HG02852 (cell line): ENCODE measurements at regions not wholly inside any gene's neighbourhood (a gene's known extent, or its start where the extent isn't known, plus 50 kb on each side); places are given as distances from the start of the nearest gene placed in this dataset.
A peak's percentile ranks its signal among the peaks of the same experiment; 100 is the strongest.
"Not testable (repeated sequence)": the region's sequence is repeated elsewhere in the genome, so short reads cannot be mapped to it uniquely, and the experiment has no call there.

Source experiments
- ATAC-seq: cut with Tn5 transposase; IDR thresholded peaks from one replicate; pipeline ENCODE4 v1.9.1; 2021; ENCODE audit warnings: mild to moderate bottlenecking, moderate library complexity; ENCODE audit not compliant: unreplicated experiment

GRCh38 chr3:23701716-23702597 is 103.8 kb upstream of the UBE2E1 start:
- ATAC-seq, result no peak

GRCh38 chr3:23704298-23704697 is 101.5 kb upstream of the UBE2E1 start:
- ATAC-seq, result no peak

- ATAC-seq, result no peak
Observed at GRCh38 chr3:23706111-23706510, 99.6 kb upstream of the UBE2E1 start.

DNA sequence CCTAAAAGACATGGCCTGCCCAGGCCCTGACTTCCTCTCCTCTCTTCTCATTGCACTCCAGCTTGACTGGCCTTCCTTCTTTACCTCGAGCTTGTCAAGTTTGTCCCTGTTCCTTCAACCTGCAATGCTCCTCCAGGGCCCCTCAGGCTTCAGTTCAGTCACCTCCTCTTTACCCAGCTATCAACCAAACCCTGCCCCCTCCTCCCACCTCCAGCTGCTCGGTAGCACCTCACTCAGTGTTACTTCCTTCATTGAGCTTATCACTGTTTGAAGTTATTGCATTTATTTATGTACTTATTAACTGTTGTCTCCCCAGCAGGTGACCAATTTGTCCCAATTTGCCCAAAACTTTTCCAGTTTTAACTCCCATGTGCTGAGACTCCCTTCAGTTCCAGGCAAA is 95.8 kb upstream of the UBE2E1 start:
- no peak for ATAC-seq

GRCh38 chr3:23710555-23710954 is 95.2 kb upstream of the UBE2E1 start:
- ATAC-seq, result no peak

- peak; percentile 66 for ATAC-seq
Observed at GRCh38 chr3:23711916-23712494, 93.8 kb upstream of the UBE2E1 start.

GRCh38 chr3:23712656-23713559 is 92.8 kb upstream of the UBE2E1 start:
- ATAC-seq, result no peak

GRCh38 chr3:23713641-23714040 is 92.1 kb upstream of the UBE2E1 start:
- ATAC-seq, result no peak

- ATAC-seq, result no peak
Observed at GRCh38 chr3:23720059-23720458, 85.7 kb upstream of the UBE2E1 start.

DNA sequence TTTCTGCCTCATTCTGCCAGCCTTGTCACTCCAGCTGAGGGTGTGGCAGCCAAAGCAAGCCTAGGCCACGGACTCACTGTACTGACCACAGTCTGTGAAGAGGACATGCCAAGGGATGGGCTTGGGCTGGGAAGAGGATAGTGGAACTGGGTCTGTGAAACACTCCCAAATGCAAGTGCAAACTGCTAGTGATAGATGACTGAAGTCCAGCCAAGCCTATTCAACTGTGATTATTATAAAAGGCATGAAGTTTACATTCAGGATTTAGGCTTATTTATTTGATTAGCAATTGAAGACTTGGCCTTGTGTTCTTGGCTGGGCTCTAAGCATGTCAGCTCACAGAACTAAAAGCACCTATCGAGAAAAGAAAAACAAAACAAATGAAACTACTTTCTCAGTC is 84.9 kb upstream of the UBE2E1 start:
- no peak for ATAC-seq

DNA sequence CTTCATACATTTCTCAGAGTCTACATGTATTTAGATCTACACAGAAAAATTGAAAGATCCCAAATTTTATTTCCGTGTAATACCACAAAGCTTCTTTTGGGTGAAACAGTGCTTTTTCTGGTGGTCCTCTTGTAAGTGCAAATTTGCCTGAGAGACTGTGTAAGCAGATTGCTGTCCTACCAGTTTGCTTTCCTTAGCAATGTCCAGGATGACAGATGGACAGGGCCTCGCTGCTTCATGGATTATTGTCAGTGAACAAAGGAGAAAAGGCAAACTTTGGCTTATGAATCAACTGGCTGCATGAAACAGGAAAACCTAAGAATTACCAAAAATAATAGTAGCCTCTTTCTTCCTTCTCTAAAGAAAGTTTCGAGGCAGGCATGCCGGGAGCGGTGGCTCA is 82.6 kb upstream of the UBE2E1 start:
- ATAC-seq, result no peak

DNA sequence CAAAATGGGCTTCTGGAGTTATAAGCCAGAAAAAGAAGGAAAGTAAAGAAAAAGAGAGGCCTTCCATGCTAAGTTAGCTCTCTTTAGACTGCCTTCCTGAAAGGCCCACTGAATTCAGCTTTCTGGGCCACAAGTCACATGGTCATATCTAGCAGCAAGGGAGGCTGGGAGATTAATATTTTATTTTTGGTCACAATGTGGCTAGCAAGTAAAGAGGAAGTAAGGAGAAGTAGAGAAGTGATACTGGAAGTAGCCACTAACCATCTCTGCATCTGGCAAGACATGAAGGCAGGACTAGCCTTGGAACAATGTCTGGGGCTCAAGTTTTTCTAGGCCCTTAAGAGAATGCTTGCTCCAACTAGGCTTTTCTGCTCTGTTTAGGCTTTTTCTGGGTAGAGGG is 81.8 kb upstream of the UBE2E1 start:
- no peak for ATAC-seq

DNA sequence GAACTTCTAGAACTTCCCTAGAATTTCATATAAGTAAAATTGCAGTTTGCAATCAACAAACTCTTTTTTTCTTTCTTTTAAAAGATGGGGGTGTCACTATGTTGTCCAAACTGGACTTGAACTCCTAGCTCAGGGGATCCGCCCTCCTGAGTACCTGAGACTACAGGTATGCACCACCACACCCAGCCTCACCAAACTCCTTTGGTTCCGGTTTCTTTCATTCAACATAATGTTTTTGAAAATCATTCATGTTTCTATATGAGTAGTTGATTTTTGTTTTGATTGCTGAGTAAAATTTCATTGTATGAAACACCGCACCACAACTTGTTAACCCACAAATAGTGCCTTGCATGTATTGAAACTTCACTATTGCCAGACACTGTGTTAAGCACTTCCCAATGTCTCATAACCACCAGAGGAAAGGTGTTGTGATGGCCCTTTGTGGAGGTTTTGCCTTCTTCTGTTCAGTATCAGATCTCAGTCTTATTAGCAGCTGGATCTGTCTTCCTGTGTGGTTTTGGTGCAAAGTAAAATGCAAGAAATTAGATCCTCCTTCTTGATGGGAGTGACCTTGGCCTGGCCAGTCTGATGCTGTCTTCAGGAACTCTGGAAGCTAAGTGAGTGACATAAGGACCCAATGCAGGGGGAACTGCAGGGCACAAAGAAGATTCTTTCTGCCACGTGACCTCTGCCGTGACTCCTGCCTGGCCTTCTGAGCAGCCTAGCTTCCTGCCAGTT is 78.8 kb upstream of the UBE2E1 start:
- ATAC-seq, result peak; percentile 87

DNA sequence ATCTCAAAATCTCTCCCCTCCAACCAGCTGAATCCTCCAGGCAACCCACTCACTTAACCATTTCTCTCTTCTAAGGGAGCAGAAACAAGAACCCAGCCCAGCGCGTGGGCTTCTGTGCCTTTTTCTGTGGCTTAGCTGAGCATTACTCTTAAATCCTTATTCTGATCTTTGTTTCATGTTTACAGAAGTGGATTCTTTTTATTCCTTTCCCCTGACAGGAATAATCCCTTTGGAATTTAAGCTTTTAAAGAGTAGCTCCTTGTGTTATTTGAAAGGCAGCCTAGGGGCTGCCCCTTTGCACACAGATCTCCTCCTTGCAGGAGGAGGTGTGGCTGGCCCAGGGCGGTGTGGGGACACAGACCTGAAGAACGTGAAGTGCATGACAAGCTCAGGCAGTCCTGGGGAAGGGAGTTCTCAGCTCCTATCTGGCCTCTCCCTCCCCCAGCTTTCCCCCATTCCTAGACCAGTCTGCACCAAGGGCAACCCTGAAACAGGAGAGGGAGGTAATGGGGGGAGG is 77.1 kb upstream of the UBE2E1 start:
- ATAC-seq, result no peak

- not testable (repeated sequence) for ATAC-seq
Observed at GRCh38 chr3:23729362-23729761, 76.4 kb upstream of the UBE2E1 start.

DNA sequence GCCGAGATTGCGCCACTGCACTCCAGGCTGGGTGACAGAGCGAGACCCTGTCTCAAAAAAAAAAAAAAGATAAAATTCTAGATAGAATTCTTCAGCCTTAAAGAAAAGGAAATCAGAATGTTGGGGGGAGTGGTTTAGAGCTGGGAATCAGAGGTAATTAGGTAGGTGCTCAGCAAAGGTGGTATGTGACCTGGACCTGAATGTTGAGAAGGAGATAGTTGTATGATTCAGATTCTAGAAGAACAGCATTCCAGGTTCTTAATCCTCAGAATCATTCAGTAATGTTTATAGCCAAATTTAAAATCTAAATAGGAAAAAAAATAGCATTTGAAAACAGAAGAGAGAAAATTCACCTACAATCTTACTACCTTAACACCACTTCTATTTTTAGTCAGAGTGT is 71.3 kb upstream of the UBE2E1 start:
- no peak for ATAC-seq

GRCh38 chr3:23735062-23735461 is 70.7 kb upstream of the UBE2E1 start:
- no peak for ATAC-seq

DNA sequence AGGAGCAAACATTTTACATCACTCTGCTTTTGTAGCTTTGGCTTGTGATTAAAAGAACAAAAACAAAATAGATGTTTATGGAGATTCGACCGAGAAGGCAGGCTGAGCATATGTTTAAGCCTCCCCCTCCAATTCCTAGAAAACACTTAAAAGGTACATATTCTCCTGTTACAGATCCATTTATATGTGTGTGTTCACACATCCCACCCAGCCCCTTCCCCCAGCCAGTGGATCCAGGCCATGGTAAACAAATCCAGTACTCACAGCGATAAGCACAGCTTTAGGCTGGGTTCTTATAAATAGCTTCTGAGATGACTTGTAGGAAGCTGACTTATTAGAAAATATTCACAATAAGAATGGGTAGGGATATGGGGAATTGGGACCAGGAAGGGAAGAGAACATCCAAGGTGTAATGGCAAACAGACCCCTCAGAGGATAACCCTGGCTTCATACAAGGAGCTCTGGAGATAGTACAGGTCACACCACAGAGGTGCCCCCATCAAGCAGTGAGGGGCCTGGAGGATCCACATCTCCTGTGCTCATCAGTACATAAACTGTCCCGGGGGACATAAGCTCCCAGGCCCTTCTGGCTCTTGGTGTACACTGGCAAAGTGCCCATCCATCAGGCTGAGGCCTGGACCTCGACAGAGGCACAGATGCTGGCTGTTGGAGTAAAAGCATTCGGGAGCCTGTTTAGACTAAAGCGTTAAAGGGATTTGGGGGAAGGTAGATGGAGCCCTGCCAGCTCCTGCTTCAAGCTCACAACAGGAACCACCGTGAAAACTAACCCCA is 70.0 kb upstream of the UBE2E1 start:
- no peak for ATAC-seq

DNA sequence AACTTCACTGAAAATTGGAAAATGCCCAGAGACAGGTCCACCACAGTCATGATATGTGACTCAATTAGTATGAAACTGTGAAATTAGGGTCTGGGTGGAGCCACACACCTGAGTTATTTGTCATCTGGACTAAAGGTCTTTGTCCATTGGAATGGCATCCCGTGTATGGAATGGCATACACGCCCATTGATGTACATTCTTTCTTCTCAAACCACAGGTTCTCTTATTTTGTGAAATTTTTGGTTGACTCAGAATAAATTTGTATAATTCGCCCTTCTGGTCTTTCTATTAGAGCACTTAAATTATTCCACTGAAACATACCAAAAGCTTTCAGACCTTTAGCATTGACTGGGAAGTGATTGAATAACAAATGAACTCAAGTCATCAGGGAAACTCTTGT is 66.8 kb upstream of the UBE2E1 start:
- ATAC-seq, result no peak

DNA sequence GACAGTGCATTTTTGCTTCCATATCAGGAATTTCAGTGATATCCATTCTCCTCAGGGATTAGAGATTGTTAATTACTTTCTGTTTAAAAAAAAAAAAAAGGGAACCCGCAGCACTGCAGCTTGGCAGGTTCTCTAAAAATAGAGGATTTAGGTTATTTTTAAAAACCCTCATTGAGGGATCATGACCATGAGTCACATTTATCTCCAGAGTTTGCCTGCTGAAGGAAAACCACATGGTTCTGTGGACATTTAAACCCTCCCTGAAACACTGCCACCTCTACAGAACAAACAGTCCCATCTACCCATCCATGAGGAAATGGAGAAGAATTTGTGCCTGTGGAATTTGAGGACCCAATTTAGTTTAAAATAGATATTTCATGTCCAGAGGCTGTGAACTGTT is 66.2 kb upstream of the UBE2E1 start:
- ATAC-seq, result no peak
